GM12875 (cell line): ENCODE measurements at regions not wholly inside any gene's neighbourhood (a gene's known extent, or its start where the extent isn't known, plus 50 kb on each side); places are given as distances from the start of the nearest gene placed in this dataset.
"Not testable (repeated sequence)": the region's sequence is repeated elsewhere in the genome, so short reads cannot be mapped to it uniquely, and the experiment has no call there.

Experiments
- H3K4me3 ChIP-seq: one replicate; pipeline ENCODE4 v1.5.1; 2011; ENCODE audit warnings: low read depth, low read length, control low read depth
- CTCF ChIP-seq: IDR thresholded peaks from 2 replicates; pipeline ENCODE4 v1.5.1; 2011; ENCODE audit warnings: low read depth, mild to moderate bottlenecking, control low read depth, inconsistent platforms, low read length, moderate library complexity, borderline replicate concordance; ENCODE audit not compliant: insufficient read depth

- H3K4me3 ChIP-seq, result no peak overlapping the region
- TF ChIP-seq CTCF, result no peak
Measured at GRCh38 chr6:163732479-163732878, 318.0 kb downstream of the QKI start.

- H3K4me3 ChIP-seq, result not testable (repeated sequence)
Measured at GRCh38 chr6:163732014-163732351, 317.5 kb downstream of the QKI start.

- no peak for TF ChIP-seq CTCF
- no peak overlapping the region for H3K4me3 ChIP-seq
Measured at GRCh38 chr6:163731215-163732013, 316.9 kb downstream of the QKI start.

GRCh38 chr6:163730246-163731210 is 316.0 kb downstream of the QKI start:
- no peak for TF ChIP-seq CTCF
- no peak overlapping the region for H3K4me3 ChIP-seq

- no peak for TF ChIP-seq CTCF
Measured at GRCh38 chr6:163729127-163729872, 314.8 kb downstream of the QKI start.

GRCh38 chr6:163728442-163729126 is 314.1 kb downstream of the QKI start:
- H3K4me3 ChIP-seq, result no peak overlapping the region
- no peak for TF ChIP-seq CTCF

More at GRCh38 chr6:163729127-163729872, 314.8 kb downstream of the QKI start:
- H3K4me3 ChIP-seq, result no peak overlapping the region

GRCh38 chr6:163726037-163726695 is 311.6 kb downstream of the QKI start:
- no peak overlapping the region for H3K4me3 ChIP-seq
- no peak for TF ChIP-seq CTCF
